GM23248 (cell line): ENCODE measurements at regions not wholly inside any gene's neighbourhood (a gene's known extent, or its start where the extent isn't known, plus 50 kb on each side); places are given as distances from the start of the nearest gene placed in this dataset.

ENCODE experiments used
- EZH2 ChIP-seq: fragments of 200-600 bp; sonication (generic); IDR thresholded peaks from 2 replicates; pipeline ENCODE4 v1.6.1; 2018; ENCODE audit warnings: antibody characterized with exemption, mild to moderate bottlenecking; ENCODE audit not compliant: insufficient read depth, poor library complexity, severe bottlenecking
- EZH2phosphoT487 ChIP-seq: fragments of 200-600 bp; sonication (generic); IDR thresholded peaks from 2 replicates; pipeline ENCODE4 v1.6.1; 2018; ENCODE audit warnings: antibody characterized with exemption, moderate library complexity, mild to moderate bottlenecking, low read depth; ENCODE audit not compliant: insufficient read depth

- TF ChIP-seq EZH2phosphoT487 (no peak), EZH2 (no peak)
Measured at GRCh38 chr16:63816276-63816675, 1305.6 kb downstream of the CDH11 start.
